CD4-positive, alpha-beta memory T cell (primary cell): ENCODE measurements at regions not wholly inside any gene's neighbourhood (a gene's known extent, or its start where the extent isn't known, plus 50 kb on each side); places are given as distances from the start of the nearest gene placed in this dataset.

ENCODE experiments used
- CTCF ChIA-PET: fragments of 350-600 bp; sonication (Branson Sonifier 250); formaldehyde crosslinking; loops from one replicate; lab custom pipeline; 2021; ENCODE audit warnings: inconsistent platforms; ENCODE audit not compliant: partially characterized antibody; lab: Charles Lee
- POLR2A ChIA-PET: fragments of 350-600 bp; sonication (Branson Sonifier 250); formaldehyde crosslinking; loops from one replicate; lab custom pipeline; 2021; ENCODE audit not compliant: partially characterized antibody; lab: Charles Lee
- DNase-seq, 5 donors: peaks; one replicate each; pipeline versions ENCODE4 v3.0.0 to v3.0.0-alpha.2; 2020 to 2022; ENCODE audit warnings: mixed read lengths in 1 of 5
- H3K27ac ChIP-seq: one replicate; pipeline ENCODE4 v1.7.0; 2013; ENCODE audit warnings: low read depth, low read length
- H3K27me3 ChIP-seq: 2 replicates; pipeline ENCODE4 v1.7.0; 2013; ENCODE audit warnings: mild to moderate bottlenecking, low read length, moderate library complexity; ENCODE audit not compliant: insufficient read depth
- H3K36me3 ChIP-seq: 2 replicates; pipeline ENCODE4 v1.7.0; 2013; ENCODE audit warnings: mild to moderate bottlenecking, low read length, moderate library complexity; ENCODE audit not compliant: insufficient read depth
- H3K4me1 ChIP-seq: 2 replicates; pipeline ENCODE4 v1.7.0; 2013; ENCODE audit warnings: mild to moderate bottlenecking, low read length, moderate library complexity; ENCODE audit not compliant: insufficient read depth
- H3K4me3 ChIP-seq, 2 donors: one replicate each; pipeline ENCODE4 v1.7.0; 2013; ENCODE audit warnings: low read length in 2 of 2, mild to moderate bottlenecking in 1 of 2
- H3K9me3 ChIP-seq, 2 donors: one replicate each; pipeline ENCODE4 v1.7.0; 2013; ENCODE audit warnings: low read length in 2 of 2, control low read depth in 1 of 2; ENCODE audit not compliant: control insufficient read depth in 1 of 2
- H3K27ac Mint-ChIP-seq, 7 donors: one replicate each; pipeline ENCODE4 v1.8.0; 2020 to 2021; ENCODE audit warnings: mixed read lengths in 7 of 7, mild to moderate bottlenecking in 6 of 7, inconsistent platforms in 3 of 7, moderate library complexity in 3 of 7
- H3K27me3 Mint-ChIP-seq, 2 donors: one replicate each; pipeline ENCODE4 v1.8.0; 2020 to 2021; ENCODE audit warnings: mixed read lengths in 2 of 2
- H3K36me3 Mint-ChIP-seq, 2 donors: one replicate each; pipeline ENCODE4 v1.8.0; 2020 to 2021; ENCODE audit warnings: mixed read lengths in 2 of 2, inconsistent platforms in 1 of 2, mild to moderate bottlenecking in 1 of 2
- H3K4me1 Mint-ChIP-seq, 4 donors: one replicate each; pipeline ENCODE4 v1.8.0; 2020 to 2021; ENCODE audit warnings: mixed read lengths in 4 of 4, mild to moderate bottlenecking in 1 of 4
- H3K4me3 Mint-ChIP-seq, 8 donors: one replicate each; pipeline ENCODE4 v1.8.0; 2020 to 2021; ENCODE audit warnings: mixed read lengths in 8 of 8, mild to moderate bottlenecking in 7 of 8, moderate library complexity in 6 of 8, inconsistent platforms in 3 of 8
- H3K9me3 Mint-ChIP-seq, 8 donors: one replicate each; pipeline ENCODE4 v1.8.0; 2020 to 2021; ENCODE audit warnings: mixed read lengths in 8 of 8, mild to moderate bottlenecking in 5 of 8, inconsistent platforms in 3 of 8, moderate library complexity in 1 of 8
- intact Hi-C: fragments of 100-400 bp; cut with micrococcal nuclease; formaldehyde crosslinking; loops from one replicate; pipeline ENCODE4 v1.15.1; 2023

- Mint-ChIP-seq H3K4me1 (no peaks in the 10 kb centered on the region), H3K36me3 (no peaks in the 10 kb centered on the region), H3K9me3 (peaks cover 0 to 17% (median 9%) of the 10 kb centered on the region in 8 donors), H3K4me3 (no peak overlapping the region), H3K27ac (no peak overlapping the region), H3K27me3 (no peaks in the 10 kb centered on the region)
- H3K36me3 ChIP-seq = no peaks in the 10 kb centered on the region
- H3K4me3 ChIP-seq = no peak overlapping the region
- ChIA-PET POLR2A (no interaction called here), CTCF (no interaction called here)
- no peaks in the 10 kb centered on the region for H3K27me3 ChIP-seq
- H3K27ac ChIP-seq = no peak overlapping the region
- H3K9me3 ChIP-seq = no peaks in the 10 kb centered on the region
- intact Hi-C loops = no loop called here
- H3K4me1 ChIP-seq = no peaks in the 10 kb centered on the region
- no peak for DNase-seq
Measured at GRCh38 chr11:97414801-97415200, 1025.0 kb downstream of the JRKL start.

DNA sequence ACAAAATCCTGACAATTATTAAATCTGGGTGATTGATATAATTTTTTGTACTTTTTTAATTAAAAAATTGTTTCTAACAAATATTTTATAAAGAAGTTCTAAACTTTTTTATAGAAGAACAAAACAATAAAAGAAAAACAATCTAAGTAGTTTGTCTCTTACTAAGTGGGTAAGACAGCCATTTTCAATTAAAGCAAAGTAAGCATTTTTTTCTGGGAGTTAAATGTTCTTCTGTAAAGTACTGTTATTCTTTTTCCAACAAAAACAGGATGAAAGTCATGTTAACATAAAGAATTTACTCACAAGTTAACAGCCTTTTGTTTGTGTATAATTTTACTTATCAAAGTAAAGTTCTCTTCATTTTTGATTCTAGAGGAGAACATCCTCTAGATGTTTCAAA, 1029.9 kb downstream of the JRKL start:
- Histone ChIP-seq H3K36me3 (no peaks in the 10 kb centered on the region), H3K4me3 (no peak overlapping the region), H3K4me1 (no peaks in the 10 kb centered on the region), H3K27ac (no peak overlapping the region), H3K27me3 (no peaks in the 10 kb centered on the region), H3K9me3 (no peaks in the 10 kb centered on the region)
- Mint-ChIP-seq H3K9me3 (peaks cover 0 to 17% (median 4%) of the 10 kb centered on the region in 8 donors), H3K27me3 (no peaks in the 10 kb centered on the region), H3K4me1 (no peaks in the 10 kb centered on the region), H3K36me3 (no peaks in the 10 kb centered on the region), H3K27ac (no peak overlapping the region), H3K4me3 (no peak overlapping the region)
- ChIA-PET POLR2A (no interaction called here), CTCF (no interaction called here)
- DNase-seq = no peak
- intact Hi-C loops = no loop called here

DNA sequence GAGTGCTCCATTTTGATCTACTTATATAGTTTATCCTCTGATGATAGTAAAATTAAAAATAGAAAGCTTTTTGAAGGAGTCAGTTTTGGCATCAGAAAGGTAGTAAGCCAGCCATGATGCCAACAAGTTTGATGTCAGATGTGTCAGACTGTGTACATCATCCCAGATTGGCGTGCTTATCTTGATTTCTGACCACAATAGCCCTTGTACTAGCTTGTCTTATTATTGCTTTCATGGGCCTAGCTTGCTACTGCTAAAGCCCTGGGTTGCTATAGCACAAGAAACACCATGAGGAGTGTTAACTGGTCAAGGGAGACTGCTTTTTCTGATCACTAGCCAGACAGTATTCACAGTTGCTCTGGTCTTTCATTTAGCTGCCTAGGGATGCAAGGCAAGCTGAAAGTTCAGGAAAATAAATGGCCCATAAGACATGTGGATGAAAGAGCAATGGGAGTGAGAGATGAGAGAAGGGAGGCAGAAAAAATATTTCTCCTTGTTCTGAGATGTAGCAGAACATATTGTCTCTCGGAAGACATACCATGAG, 1038.5 kb downstream of the JRKL start:
- Mint-ChIP-seq H3K36me3 (no peaks in the 10 kb centered on the region), H3K4me3 (no peak overlapping the region), H3K27me3 (no peaks in the 10 kb centered on the region), H3K4me1 (no peaks in the 10 kb centered on the region), H3K27ac (no peak overlapping the region), H3K9me3 (peaks cover 0 to 10% (median 2%) of the 10 kb centered on the region in 8 donors)
- ChIA-PET CTCF (no interaction called here), POLR2A (no interaction called here)
- DNase-seq = no peak
- no peaks in the 10 kb centered on the region for H3K27me3 ChIP-seq
- no peak overlapping the region for H3K4me3 ChIP-seq
- intact Hi-C loops = no loop called here
- H3K4me1 ChIP-seq = no peaks in the 10 kb centered on the region
- no peak overlapping the region for H3K27ac ChIP-seq
- H3K9me3 ChIP-seq = no peaks in the 10 kb centered on the region
- H3K36me3 ChIP-seq = no peaks in the 10 kb centered on the region

GRCh38 chr11:97430877-97431276, 1041.1 kb downstream of the JRKL start:
- CTCF ChIA-PET = no interaction called here
- H3K9me3 Mint-ChIP-seq = peaks cover 0 to 10% (median under 1%) of the 10 kb centered on the region in 8 donors
- intact Hi-C loops = no loop called here

GRCh38 chr11:97432926-97433325, 1043.1 kb downstream of the JRKL start:
- Mint-ChIP-seq H3K4me1 (no peaks in the 10 kb centered on the region), H3K36me3 (no peaks in the 10 kb centered on the region), H3K27ac (no peak overlapping the region), H3K27me3 (no peaks in the 10 kb centered on the region), H3K4me3 (no peak overlapping the region), H3K9me3 (peaks cover 0 to 10% (median 2%) of the 10 kb centered on the region in 8 donors)
- H3K27ac ChIP-seq = no peak overlapping the region
- no peaks in the 10 kb centered on the region for H3K4me1 ChIP-seq
- ChIA-PET CTCF (no interaction called here), POLR2A (no interaction called here)
- DNase-seq = no peak
- H3K9me3 ChIP-seq = no peaks in the 10 kb centered on the region
- no peak overlapping the region for H3K4me3 ChIP-seq
- intact Hi-C loops = no loop called here
- no peaks in the 10 kb centered on the region for H3K27me3 ChIP-seq
- no peaks in the 10 kb centered on the region for H3K36me3 ChIP-seq

More at GRCh38 chr11:97430877-97431276, 1041.1 kb downstream of the JRKL start:
- no peaks in the 10 kb centered on the region for H3K36me3 Mint-ChIP-seq
- Histone ChIP-seq H3K27me3 (no peaks in the 10 kb centered on the region), H3K4me1 (no peaks in the 10 kb centered on the region), H3K27ac (no peak overlapping the region), H3K36me3 (no peaks in the 10 kb centered on the region), H3K4me3 (no peak overlapping the region), H3K9me3 (no peaks in the 10 kb centered on the region)
- H3K4me3 Mint-ChIP-seq = no peak overlapping the region
- H3K4me1 Mint-ChIP-seq = no peaks in the 10 kb centered on the region
- H3K27ac Mint-ChIP-seq = no peak overlapping the region
- H3K27me3 Mint-ChIP-seq = no peaks in the 10 kb centered on the region
- DNase-seq = no peak
- POLR2A ChIA-PET = no interaction called here

GRCh38 chr11:97445561-97445960, 1055.7 kb downstream of the JRKL start:
- no peak for DNase-seq
- Histone ChIP-seq H3K27me3 (no peaks in the 10 kb centered on the region), H3K36me3 (no peaks in the 10 kb centered on the region), H3K9me3 (no peaks in the 10 kb centered on the region), H3K4me3 (no peak overlapping the region), H3K4me1 (no peaks in the 10 kb centered on the region), H3K27ac (no peak overlapping the region)
- intact Hi-C loops = no loop called here
- peaks cover 6 to 15% (median 10%) of the 10 kb centered on the region in 8 donors for H3K9me3 Mint-ChIP-seq
- no peaks in the 10 kb centered on the region for H3K4me1 Mint-ChIP-seq
- POLR2A ChIA-PET = no interaction called here
- H3K27me3 Mint-ChIP-seq = no peaks in the 10 kb centered on the region
- CTCF ChIA-PET = interaction anchor here (0.6 kb wide), 1 partner anchor 511 kb away, joined by 3 read pairs; no protein-coding TSS in a partner anchor
- H3K27ac Mint-ChIP-seq = no peak overlapping the region
- no peak overlapping the region for H3K4me3 Mint-ChIP-seq
- no peaks in the 10 kb centered on the region for H3K36me3 Mint-ChIP-seq

DNA sequence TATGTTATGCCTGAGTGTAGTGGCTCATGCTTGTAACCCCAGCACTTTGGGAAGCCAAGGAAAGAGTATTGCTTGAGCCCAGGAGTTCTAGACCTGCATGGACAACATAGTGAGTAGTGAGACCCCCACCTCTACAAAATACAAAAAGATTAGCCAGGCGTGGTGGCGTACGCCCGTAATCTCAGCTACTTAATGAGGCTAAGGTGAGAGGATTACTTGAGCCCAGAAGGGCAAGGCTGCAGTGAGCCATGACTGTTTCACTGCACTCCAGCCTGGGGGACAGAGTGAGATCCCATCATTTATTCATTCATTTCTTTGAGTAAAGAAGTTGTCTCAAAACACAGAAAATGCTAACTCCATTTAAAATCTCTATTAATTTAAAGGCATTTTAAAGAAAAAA, 1061.6 kb downstream of the JRKL start:
- H3K4me3 ChIP-seq = no peak overlapping the region
- no peaks in the 10 kb centered on the region for H3K4me1 ChIP-seq
- Mint-ChIP-seq H3K9me3 (peaks cover 0 to 17% (median 5%) of the 10 kb centered on the region in 8 donors), H3K27ac (no peak overlapping the region), H3K27me3 (no peaks in the 10 kb centered on the region), H3K36me3 (no peaks in the 10 kb centered on the region), H3K4me1 (no peaks in the 10 kb centered on the region), H3K4me3 (no peak overlapping the region)
- H3K27me3 ChIP-seq = no peaks in the 10 kb centered on the region
- no peaks in the 10 kb centered on the region for H3K36me3 ChIP-seq
- H3K9me3 ChIP-seq = no peaks in the 10 kb centered on the region
- intact Hi-C loops = no loop called here
- H3K27ac ChIP-seq = no peak overlapping the region
- ChIA-PET POLR2A (no interaction called here), CTCF (no interaction called here)
- DNase-seq = no peak
